ENCODE measurements at regions not wholly inside any gene's neighbourhood (a gene's known extent, or its start where the extent isn't known, plus 50 kb on each side); places are given as distances from the start of the nearest gene placed in this dataset.

DNA sequence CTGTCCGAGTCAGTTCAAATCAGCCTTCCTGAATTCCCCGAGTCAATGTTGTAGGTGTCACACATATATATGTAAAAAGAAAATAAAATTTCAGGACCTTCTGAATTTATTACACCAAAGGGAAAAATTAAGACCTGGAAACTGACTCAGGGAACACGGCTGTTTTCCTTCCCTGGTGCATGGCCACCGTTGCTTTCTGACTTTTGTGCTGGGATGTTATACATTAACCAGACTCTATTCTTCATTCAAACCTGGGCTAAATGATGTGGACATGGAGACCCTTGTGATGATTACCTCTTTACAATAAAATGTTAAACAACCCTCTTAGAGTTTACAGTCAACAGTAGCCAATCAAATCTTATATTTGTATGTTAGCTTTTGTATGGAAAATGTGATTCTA lies 51.4 kb upstream of the PLEKHG1 start:
- Histone ChIP-seq H3K4ac (ENCODE audit: low read depth, low read length) (no peak overlapping the region), H3K18ac (ENCODE audit: low read length) (no peak overlapping the region), H4K91ac (ENCODE audit: low read depth, low read length) (no peak overlapping the region), H3K9ac (ENCODE audit: low read length) (no peak overlapping the region), H3K4me1 (ENCODE audit: control insufficient read depth in 1 of 2, insufficient read depth in 2 of 2, low read length in 2 of 2) (peaks cover 4 to 11% of the 10 kb centered on the region in 2 experiments), H2BK12ac (ENCODE audit: low read length) (no peak overlapping the region), H3K14ac (ENCODE audit: low read length) (no peak overlapping the region), H3K27me3 (ENCODE audit: insufficient read depth, low read length) (no peaks in the 10 kb centered on the region), H3K79me1 (ENCODE audit: low read length) (no peaks in the 10 kb centered on the region), H4K8ac (ENCODE audit: low read depth, low read length) (no peak overlapping the region), H3K36me3 (ENCODE audit: control insufficient read depth in 1 of 2, insufficient read depth in 2 of 2, low read length in 2 of 2) (no peaks in the 10 kb centered on the region), H2AK5ac (ENCODE audit: low read length) (no peak overlapping the region), H3K9me3 (ENCODE audit: insufficient read depth, low read depth, low read length) (no peaks in the 10 kb centered on the region), H3K4me2 (ENCODE audit: low read length) (no peak overlapping the region), H3K4me3 (ENCODE audit: low read depth, low read length) (no peak overlapping the region), H2AFZ (ENCODE audit: insufficient read depth, low read length, poor library complexity) (no peak overlapping the region), H3K79me2 (ENCODE audit: control insufficient read depth, insufficient read depth, low read length, poor library complexity) (no peaks in the 10 kb centered on the region), H3K23ac (ENCODE audit: low read length) (no peak overlapping the region), H4K12ac (ENCODE audit: low read depth, low read length) (no peak overlapping the region), H2BK5ac (ENCODE audit: low read depth, low read length, poor library complexity) (no peak overlapping the region), H2BK120ac (ENCODE audit: insufficient read depth, low read length, poor library complexity) (no peak overlapping the region), H3K27ac (ENCODE audit: low read depth, low read length) (no peak overlapping the region)
- WGBS (ENCODE audit: extremely low coverage, insufficient coverage, insufficient read length) = no CpG with 5 or more reads among the region's 4 CpGs
- no peak for DNase-seq

- no CpG with 5 or more reads among the region's 5 CpGs for WGBS (ENCODE audit: extremely low coverage, insufficient coverage, insufficient read length)
- H3K14ac ChIP-seq (ENCODE audit: low read length) = no peak overlapping the region
Observed at GRCh38 chr6:150549007-150549406, 50.7 kb upstream of the PLEKHG1 start.

GRCh38 chr6:150549674-150550101 lies 50.0 kb upstream of the PLEKHG1 start:
- Histone ChIP-seq H3K79me2 (ENCODE audit: control insufficient read depth, insufficient read depth, low read length, poor library complexity) (no peaks in the 10 kb centered on the region), H3K9ac (ENCODE audit: low read length) (no peak overlapping the region), H3K18ac (ENCODE audit: low read length) (no peak overlapping the region), H2BK5ac (ENCODE audit: low read depth, low read length, poor library complexity) (no peak overlapping the region), H3K23ac (ENCODE audit: low read length) (no peak overlapping the region), H2AK5ac (ENCODE audit: low read length) (no peak overlapping the region), H4K12ac (ENCODE audit: low read depth, low read length) (no peak overlapping the region), H4K91ac (ENCODE audit: low read depth, low read length) (no peak overlapping the region), H3K9me3 (ENCODE audit: insufficient read depth, low read depth, low read length) (no peaks in the 10 kb centered on the region), H3K4me3 (ENCODE audit: low read depth, low read length) (no peak overlapping the region), H2AFZ (ENCODE audit: insufficient read depth, low read length, poor library complexity) (no peak overlapping the region), H4K8ac (ENCODE audit: low read depth, low read length) (no peak overlapping the region), H3K27me3 (ENCODE audit: insufficient read depth, low read length) (no peaks in the 10 kb centered on the region), H3K27ac (ENCODE audit: low read depth, low read length) (no peak overlapping the region), H3K4ac (ENCODE audit: low read depth, low read length) (no peak overlapping the region), H3K4me2 (ENCODE audit: low read length) (no peak overlapping the region), H2BK120ac (ENCODE audit: insufficient read depth, low read length, poor library complexity) (no peak overlapping the region), H2BK12ac (ENCODE audit: low read length) (no peak overlapping the region), H3K14ac (ENCODE audit: low read length) (no peak overlapping the region), H3K36me3 (ENCODE audit: control insufficient read depth in 1 of 2, insufficient read depth in 2 of 2, low read length in 2 of 2) (no peaks in the 10 kb centered on the region), H3K79me1 (ENCODE audit: low read length) (no peaks in the 10 kb centered on the region), H3K4me1 (ENCODE audit: control insufficient read depth in 1 of 2, insufficient read depth in 2 of 2, low read length in 2 of 2) (peaks cover 4 to 11% of the 10 kb centered on the region in 2 experiments)
- WGBS (ENCODE audit: extremely low coverage, insufficient coverage, insufficient read length) = no CpG with 5 or more reads among the region's 6 CpGs
- DNase-seq = peak in 1 of 2 donors; percentile 11

More at GRCh38 chr6:150549007-150549406, 50.7 kb upstream of the PLEKHG1 start:
- Histone ChIP-seq H3K27ac (ENCODE audit: low read depth, low read length) (no peak overlapping the region), H3K9me3 (ENCODE audit: insufficient read depth, low read depth, low read length) (no peaks in the 10 kb centered on the region), H4K8ac (ENCODE audit: low read depth, low read length) (no peak overlapping the region), H3K4me2 (ENCODE audit: low read length) (no peak overlapping the region), H2BK5ac (ENCODE audit: low read depth, low read length, poor library complexity) (no peak overlapping the region), H4K91ac (ENCODE audit: low read depth, low read length) (no peak overlapping the region), H2BK120ac (ENCODE audit: insufficient read depth, low read length, poor library complexity) (no peak overlapping the region), H4K12ac (ENCODE audit: low read depth, low read length) (no peak overlapping the region), H2AFZ (ENCODE audit: insufficient read depth, low read length, poor library complexity) (no peak overlapping the region), H2BK12ac (ENCODE audit: low read length) (no peak overlapping the region), H3K18ac (ENCODE audit: low read length) (no peak overlapping the region), H3K79me1 (ENCODE audit: low read length) (no peaks in the 10 kb centered on the region), H3K4me1 (ENCODE audit: control insufficient read depth in 1 of 2, insufficient read depth in 2 of 2, low read length in 2 of 2) (peaks cover 4 to 11% of the 10 kb centered on the region in 2 experiments), H3K9ac (ENCODE audit: low read length) (no peak overlapping the region), H3K4me3 (ENCODE audit: low read depth, low read length) (no peak overlapping the region), H3K23ac (ENCODE audit: low read length) (no peak overlapping the region), H3K79me2 (ENCODE audit: control insufficient read depth, insufficient read depth, low read length, poor library complexity) (no peaks in the 10 kb centered on the region), H3K27me3 (ENCODE audit: insufficient read depth, low read length) (no peaks in the 10 kb centered on the region), H3K4ac (ENCODE audit: low read depth, low read length) (no peak overlapping the region), H3K36me3 (ENCODE audit: control insufficient read depth in 1 of 2, insufficient read depth in 2 of 2, low read length in 2 of 2) (no peaks in the 10 kb centered on the region), H2AK5ac (ENCODE audit: low read length) (no peak overlapping the region)
- no peak for DNase-seq

Measured in trophoblast cell (in vitro differentiated cells and primary cell).